HFF-Myc (cell line): ENCODE measurements at regions not wholly inside any gene's neighbourhood (a gene's known extent, or its start where the extent isn't known, plus 50 kb on each side); places are given as distances from the start of the nearest gene placed in this dataset.

Experiments
- DNase-seq: peaks from one replicate; pipeline ENCODE4 v3.0.0-alpha.2; 2011; ENCODE audit warnings: low read depth; ENCODE audit errors: extremely low read depth
- H3K4me3 ChIP-seq: replicated peaks from 2 replicates; pipeline ENCODE4 v1.5.1; 2011; ENCODE audit warnings: low read depth, mild to moderate bottlenecking, control low read depth, low read length
- CTCF ChIP-seq: IDR thresholded peaks from 2 replicates; pipeline ENCODE4 v1.5.1; 2012; ENCODE audit warnings: mild to moderate bottlenecking, low read depth, low read length, control low read depth; ENCODE audit errors: missing control alignments

GRCh38 chr6:71733970-71734899, 152.1 kb upstream of the RIMS1 start:
- TF ChIP-seq CTCF = no peak
- DNase-seq = no peak
- H3K4me3 ChIP-seq = no peak overlapping the region

- H3K4me3 ChIP-seq = no peak overlapping the region
- TF ChIP-seq CTCF = no peak
- DNase-seq = no peak
Measured at GRCh38 chr6:71737953-71738352, 148.4 kb upstream of the RIMS1 start.

- TF ChIP-seq CTCF = no peak
- no peak for DNase-seq
- H3K4me3 ChIP-seq = no peak overlapping the region
Measured at GRCh38 chr6:71745525-71745924, 140.8 kb upstream of the RIMS1 start.

GRCh38 chr6:71766146-71766760, 120.1 kb upstream of the RIMS1 start:
- no peak for TF ChIP-seq CTCF
- H3K4me3 ChIP-seq = no peak overlapping the region
- DNase-seq = no peak

GRCh38 chr6:71766796-71767195, 119.6 kb upstream of the RIMS1 start:
- DNase-seq = no peak
- H3K4me3 ChIP-seq = no peak overlapping the region
- TF ChIP-seq CTCF = no peak

- no peak for TF ChIP-seq CTCF
- no peak overlapping the region for H3K4me3 ChIP-seq
- no peak for DNase-seq
Measured at GRCh38 chr6:71768356-71768755, 118.0 kb upstream of the RIMS1 start.
